PC-9 (cell line): ENCODE measurements at regions not wholly inside any gene's neighbourhood (a gene's known extent, or its start where the extent isn't known, plus 50 kb on each side); places are given as distances from the start of the nearest gene placed in this dataset.

Experiments used
- BruUV-seq: library from RNA; stranded (reverse); fragments of 400-500 nt; replicated peaks from 2 replicates; lab custom pipeline; 2021; lab: Mats Ljungman, UMichigan
- CTCF ChIA-PET: fragments of 300-600 bp; sonication (Branson Sonifier 250); formaldehyde crosslinking; loops from one replicate; lab custom pipeline; 2022; ENCODE audit warnings: antibody characterized with exemption; lab: Charles Lee
- POLR2A ChIA-PET: fragments of 300-600 bp; sonication (Branson Sonifier 250); formaldehyde crosslinking; loops from one replicate; lab custom pipeline; 2022; ENCODE audit warnings: antibody characterized with exemption; ENCODE audit not compliant: unreplicated experiment; lab: Charles Lee
- DNase-seq, 2 experiments: peaks; one replicate each; pipeline versions ENCODE4 v3.0.0 to v3.0.0-alpha.2; 2015 to 2022; ENCODE audit warnings: mixed read lengths in 1 of 2
- H2AFZ ChIP-seq: fragments of 200-600 bp; sonication (generic); 2 replicates; pipeline ENCODE4 v1.8.1; 2017; ENCODE audit warnings: antibody characterized with exemption
- H3F3A ChIP-seq: fragments of 200-600 bp; sonication (generic); 2 replicates; pipeline ENCODE4 v1.8.1; 2017; ENCODE audit warnings: antibody characterized with exemption, mild to moderate bottlenecking, low read depth; ENCODE audit not compliant: insufficient read depth
- H3K27ac ChIP-seq: fragments of 200-600 bp; sonication (generic); 2 replicates; pipeline ENCODE4 v1.6.1; 2016; ENCODE audit warnings: mixed run types
- H3K27me3 ChIP-seq: fragments of 200-600 bp; sonication (generic); 2 replicates; pipeline ENCODE4 v1.6.1; 2016; ENCODE audit warnings: low read depth, mixed run types; ENCODE audit not compliant: insufficient read depth
- H3K36me3 ChIP-seq: fragments of 200-600 bp; sonication (generic); 2 replicates; pipeline ENCODE4 v1.6.1; 2016; ENCODE audit warnings: low read depth, mixed run types
- H3K4me1 ChIP-seq: fragments of 200-600 bp; sonication (generic); replicated peaks from 2 replicates; pipeline ENCODE4 v1.6.1; 2016; ENCODE audit warnings: mixed run types; ENCODE audit not compliant: insufficient read depth
- H3K4me2 ChIP-seq: fragments of 200-600 bp; sonication (generic); 2 replicates; pipeline ENCODE4 v1.6.1; 2017; ENCODE audit warnings: mixed run types
- H3K4me3 ChIP-seq: fragments of 200-600 bp; sonication (generic); 2 replicates; pipeline ENCODE4 v1.6.1; 2016; ENCODE audit warnings: mixed run types
- H3K79me2 ChIP-seq: fragments of 200-600 bp; sonication (generic); 2 replicates; pipeline ENCODE4 v1.6.1; 2017; ENCODE audit warnings: low read depth, mixed run types
- H3K9me2 ChIP-seq: fragments of 200-600 bp; sonication (generic); 2 replicates; pipeline ENCODE4 v1.8.1; 2017; ENCODE audit warnings: mild to moderate bottlenecking; ENCODE audit not compliant: insufficient read depth
- H3K9me3 ChIP-seq: fragments of 200-600 bp; sonication (generic); 2 replicates; pipeline ENCODE4 v1.8.1; 2016; ENCODE audit warnings: low read depth; ENCODE audit not compliant: insufficient read depth
- H4K20me1 ChIP-seq: fragments of 200-600 bp; sonication (generic); 2 replicates; pipeline ENCODE4 v1.8.1; 2017; ENCODE audit not compliant: insufficient read depth
- CTCF ChIP-seq: fragments of 200-600 bp; sonication (generic); conservative IDR thresholded peaks from 2 replicates; pipeline ENCODE4 v1.6.1; 2017; ENCODE audit warnings: mixed run types, antibody characterized with exemption, mild to moderate bottlenecking, moderate library complexity
- EZH2 ChIP-seq: fragments of 200-600 bp; sonication (generic); IDR thresholded peaks from 2 replicates; pipeline ENCODE4 v1.8.0; 2017; ENCODE audit warnings: antibody characterized with exemption, low read depth
- intact Hi-C: fragments of 100-400 bp; cut with micrococcal nuclease; formaldehyde crosslinking; loops from one replicate; pipeline ENCODE4 v1.10.0; 2022; ENCODE audit not compliant: unreplicated experiment

- no TSS peak for BruUV-seq
- no peak overlapping the region for H3K27ac ChIP-seq
These were observed 499.6 kb upstream of the SYNCRIP start for GRCh38 chr6:86142326-86142725.

GRCh38 chr6:86128130-86128814, 485.6 kb upstream of the SYNCRIP start:
- no TSS peak for BruUV-seq
- POLR2A ChIA-PET = no interaction called here
- no peaks in the 10 kb centered on the region; the same call in 1 of the 2 replicates for H3K9me3 ChIP-seq

More at GRCh38 chr6:86142326-86142725, 499.6 kb upstream of the SYNCRIP start:
- no peaks in the 10 kb centered on the region for H4K20me1 ChIP-seq
- ChIA-PET POLR2A (no interaction called here), CTCF (no interaction called here)
- no peaks in the 10 kb centered on the region for H3K36me3 ChIP-seq
- no peak overlapping the region for H2AFZ ChIP-seq
- intact Hi-C loops = no loop called here
- no peak for DNase-seq
- no peak overlapping the region for H3K4me2 ChIP-seq
- H3F3A ChIP-seq = no peaks in the 10 kb centered on the region
- no peaks in the 10 kb centered on the region for H3K9me2 ChIP-seq
- no peaks in the 10 kb centered on the region for H3K4me1 ChIP-seq
- H3K4me3 ChIP-seq = no peak overlapping the region
- H3K9me3 ChIP-seq = no peaks in the 10 kb centered on the region
- no peak for TF ChIP-seq EZH2
- TF ChIP-seq CTCF = no peak
- H3K79me2 ChIP-seq = no peaks in the 10 kb centered on the region
- no peaks in the 10 kb centered on the region for H3K27me3 ChIP-seq

GRCh38 chr6:86122086-86122485, 479.4 kb upstream of the SYNCRIP start:
- intact Hi-C loops = no loop called here
- BruUV-seq = no TSS peak
- CTCF ChIA-PET = no interaction called here

More at GRCh38 chr6:86128130-86128814, 485.6 kb upstream of the SYNCRIP start:
- Histone ChIP-seq H3K79me2 (no peaks in the 10 kb centered on the region), H3K4me3 (no peak overlapping the region), H3K27me3 (no peaks in the 10 kb centered on the region), H3K4me2 (no peak overlapping the region), H3K36me3 (no peaks in the 10 kb centered on the region), H3F3A (no peaks in the 10 kb centered on the region), H4K20me1 (no peaks in the 10 kb centered on the region), H3K27ac (no peak overlapping the region), H3K9me2 (no peaks in the 10 kb centered on the region), H3K4me1 (no peaks in the 10 kb centered on the region), H2AFZ (no peak overlapping the region)
- intact Hi-C loops = no loop called here
- CTCF ChIA-PET = no interaction called here
- no peak for DNase-seq
- TF ChIP-seq EZH2 = no peak

More at GRCh38 chr6:86122086-86122485, 479.4 kb upstream of the SYNCRIP start:
- Histone ChIP-seq H3K9me2 (no peaks in the 10 kb centered on the region), H3K4me1 (no peaks in the 10 kb centered on the region), H3F3A (no peaks in the 10 kb centered on the region), H3K4me3 (no peak overlapping the region), H3K27ac (no peak overlapping the region), H3K4me2 (no peak overlapping the region), H2AFZ (no peak overlapping the region), H4K20me1 (no peaks in the 10 kb centered on the region), H3K9me3 (no peaks in the 10 kb centered on the region), H3K27me3 (no peaks in the 10 kb centered on the region), H3K79me2 (no peaks in the 10 kb centered on the region), H3K36me3 (no peaks in the 10 kb centered on the region)
- no peak for DNase-seq
- POLR2A ChIA-PET = no interaction called here
- TF ChIP-seq CTCF (no peak), EZH2 (no peak)
